Activated CD8-positive, alpha-beta memory T cell treated with anti-CD3 and anti-CD28 coated beads, Interleukin-2, amount 50 U/mL, for 1 hour (primary cell): ENCODE measurements at regions not wholly inside any gene's neighbourhood (a gene's known extent, or its start where the extent isn't known, plus 50 kb on each side); places are given as distances from the start of the nearest gene placed in this dataset.

ENCODE experiments used
- DNase-seq: peaks from one replicate; pipeline ENCODE4 v3.0.0-alpha.2; 2020; ENCODE audit errors: extremely low read depth

- DNase-seq = no peak
Measured at GRCh38 chr6:169852504-169853195, 101.2 kb downstream of the ERMARD start.

DNA sequence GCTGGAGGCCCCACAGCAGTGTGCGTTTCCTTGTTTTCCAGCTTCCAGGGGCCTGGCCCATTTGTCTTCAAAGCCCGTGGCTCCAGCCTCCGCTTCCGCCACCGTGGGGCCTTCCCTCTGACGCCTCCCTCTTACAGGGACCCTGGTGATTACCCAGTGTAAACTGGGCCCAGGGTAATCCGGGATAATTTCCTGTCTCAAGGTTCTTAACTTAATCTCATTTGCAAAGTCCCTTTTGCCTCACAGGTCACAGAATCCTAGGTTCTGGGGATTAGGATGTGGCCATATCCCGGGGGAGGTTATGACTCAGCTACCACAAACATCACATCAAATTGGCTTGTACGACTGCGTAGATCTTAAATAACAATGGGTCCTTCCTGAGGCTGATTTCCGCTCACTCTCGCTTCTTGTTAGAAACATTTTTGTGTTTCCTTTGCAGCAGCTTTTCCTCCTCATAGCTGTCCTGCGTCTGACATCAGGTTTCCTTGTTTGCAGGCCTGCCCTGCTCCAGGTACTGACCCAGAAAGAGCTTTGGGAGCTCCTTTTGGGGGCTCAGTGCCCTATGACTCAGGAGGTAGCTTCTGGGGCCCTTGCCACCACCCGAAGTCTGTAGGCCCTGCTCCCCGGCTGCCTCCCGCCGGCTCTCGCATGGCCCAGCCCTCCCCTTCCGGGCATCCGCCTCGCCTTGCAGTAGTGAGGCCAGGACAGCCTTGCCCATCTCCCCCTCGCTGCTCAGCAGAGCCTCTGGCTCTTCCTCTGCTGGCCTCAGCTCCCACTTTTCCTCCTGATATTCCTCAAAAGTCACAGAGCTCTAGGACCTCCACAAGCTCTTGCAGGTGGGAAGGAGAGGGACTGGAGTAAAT is 100.5 kb downstream of the ERMARD start:
- no peak for DNase-seq

DNA sequence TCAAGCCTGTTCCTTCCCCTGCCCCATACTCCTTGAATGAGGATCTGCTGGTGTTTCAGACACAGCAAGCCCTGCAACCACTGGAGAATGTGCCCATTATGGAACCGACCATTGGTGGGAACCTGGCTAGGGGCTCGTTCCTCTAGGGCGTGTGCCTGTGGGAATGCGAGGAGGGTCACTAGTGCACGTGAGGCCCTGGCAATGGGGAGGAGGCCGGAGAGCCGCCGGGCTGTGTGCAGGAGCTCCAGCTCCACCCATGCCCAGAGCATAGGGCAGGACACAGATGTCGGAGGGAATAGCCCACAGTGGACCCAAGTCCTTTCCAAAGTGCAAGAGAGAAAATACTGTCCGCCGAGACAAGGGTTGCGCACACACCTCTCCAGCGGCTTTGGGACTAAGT is 99.3 kb downstream of the ERMARD start:
- no peak for DNase-seq

DNA sequence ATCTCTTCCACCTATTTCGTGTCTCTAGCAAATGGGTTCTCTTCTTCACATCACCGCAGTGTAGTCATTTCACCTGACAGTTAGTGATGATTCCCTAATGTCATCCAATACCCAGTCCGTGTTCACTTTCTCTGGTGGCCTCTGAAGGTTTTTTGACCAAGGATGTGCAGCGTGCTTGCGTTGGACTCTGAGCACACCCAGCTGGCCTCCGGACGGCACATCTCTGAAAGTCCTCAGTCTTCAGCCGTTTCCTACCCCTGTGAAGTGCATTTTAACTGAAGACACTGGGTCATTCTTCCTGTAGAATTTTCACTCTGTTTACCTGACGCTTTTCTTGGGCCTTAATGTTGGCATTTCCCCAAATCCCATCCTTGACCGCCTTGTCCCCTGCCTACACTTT is 98.7 kb downstream of the ERMARD start:
- no peak for DNase-seq

DNA sequence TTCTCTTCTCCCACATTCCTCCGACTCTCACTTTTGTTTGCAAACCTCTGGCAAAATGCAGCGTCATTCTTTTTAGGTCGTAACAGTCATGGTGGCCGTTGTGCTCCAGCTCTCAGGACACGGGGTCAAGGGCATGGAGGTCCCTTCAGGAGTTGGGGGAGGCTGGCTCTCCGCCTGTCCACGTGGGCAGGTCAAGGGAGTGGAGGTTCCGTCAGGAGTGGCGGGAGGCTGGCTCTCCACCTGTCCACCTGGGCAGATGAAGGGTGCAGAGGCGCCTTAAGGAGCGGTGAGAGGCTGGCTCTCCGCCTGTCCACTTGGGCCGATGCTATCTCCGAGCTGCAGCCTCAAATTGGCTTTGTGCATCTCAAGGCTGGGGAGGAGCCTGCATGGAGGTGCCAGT is 98.0 kb downstream of the ERMARD start:
- no peak for DNase-seq

DNA sequence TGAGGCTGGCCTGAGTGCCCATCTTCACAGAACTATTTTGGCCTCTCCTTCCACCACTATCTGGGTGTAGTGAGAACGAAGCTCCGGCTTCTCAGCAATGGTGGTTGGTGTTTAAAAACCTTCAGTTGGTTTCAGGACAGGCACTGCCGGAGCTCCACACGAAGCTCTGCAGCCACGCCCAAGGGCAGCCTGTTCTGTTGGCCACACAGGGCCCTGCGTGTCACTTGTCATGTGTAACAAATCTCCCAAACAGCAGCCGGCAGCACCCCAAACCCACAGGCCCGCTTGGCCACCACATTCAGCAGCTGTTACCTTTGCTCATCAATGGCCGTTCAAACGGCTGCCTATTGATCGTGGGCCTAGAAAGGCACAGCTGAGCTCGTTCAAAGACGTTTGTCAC is 97.5 kb downstream of the ERMARD start:
- DNase-seq = no peak

GRCh38 chr6:169847901-169848311 is 96.5 kb downstream of the ERMARD start:
- DNase-seq = no peak

DNA sequence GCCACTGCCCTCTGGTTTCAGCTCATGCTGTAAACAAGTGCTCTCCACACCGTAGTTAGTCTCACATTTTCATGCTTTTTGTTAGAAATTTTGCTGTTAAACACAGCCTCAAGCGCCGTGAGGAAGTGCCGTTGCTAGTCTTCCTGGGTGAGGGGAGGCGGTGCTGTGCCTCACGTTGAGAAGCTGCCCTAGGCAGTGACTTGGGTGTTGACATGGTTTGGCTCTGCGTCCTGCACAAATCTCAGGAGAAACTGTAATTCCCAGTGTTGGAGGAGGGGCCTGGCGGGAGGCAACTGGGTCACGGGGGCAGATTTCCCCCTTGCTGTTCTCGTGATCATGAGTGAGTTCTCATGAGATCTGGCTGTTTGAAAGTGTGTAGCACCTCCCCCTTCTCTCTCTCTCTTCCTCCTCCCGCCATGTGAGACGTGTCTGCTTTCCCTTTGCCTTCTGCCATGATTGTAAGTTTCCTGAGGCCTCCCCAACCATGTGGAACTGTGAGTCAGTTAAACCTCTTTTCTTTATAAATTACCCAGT is 95.8 kb downstream of the ERMARD start:
- no peak for DNase-seq

DNA sequence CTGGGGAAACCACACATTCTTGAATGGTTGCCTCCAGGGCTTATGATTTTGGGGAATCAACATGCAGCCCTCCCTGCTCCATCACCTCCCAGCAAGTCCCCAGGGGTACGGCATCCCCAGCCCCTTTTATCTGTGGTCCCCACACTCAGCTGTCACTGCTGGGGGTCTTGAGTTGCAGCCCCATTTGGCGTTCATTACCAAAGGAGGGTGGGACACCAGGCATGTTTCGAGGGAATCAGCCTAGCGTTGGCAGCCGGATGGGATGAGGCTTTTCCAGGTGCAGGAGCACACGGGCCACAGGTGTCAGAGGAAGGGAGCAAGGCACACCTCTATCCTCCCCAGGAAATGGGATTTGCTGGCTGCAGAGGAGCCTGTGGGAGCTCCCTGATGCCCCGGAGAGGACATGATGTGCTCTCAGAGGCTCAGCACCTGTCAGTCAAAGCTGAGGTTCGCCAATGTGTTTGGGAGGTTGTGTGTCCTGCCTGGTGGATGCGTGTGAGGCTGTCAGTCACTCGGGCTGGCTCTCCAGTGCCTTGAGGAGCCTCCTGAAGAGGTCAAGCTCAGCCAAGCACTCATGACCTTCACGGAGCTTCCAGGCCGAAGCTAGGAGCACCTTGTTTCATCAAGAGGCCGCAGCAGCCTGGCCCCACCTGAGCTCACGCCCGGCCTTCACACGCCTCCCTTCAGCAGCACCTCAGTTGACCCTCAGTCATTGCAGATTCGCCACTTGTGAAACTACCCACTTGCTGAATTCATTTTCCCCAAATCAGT is 95.0 kb downstream of the ERMARD start:
- no peak for DNase-seq

GRCh38 chr6:169845426-169846285 is 94.2 kb downstream of the ERMARD start:
- no peak for DNase-seq

GRCh38 chr6:169844946-169845345 is 93.5 kb downstream of the ERMARD start:
- no peak for DNase-seq

GRCh38 chr6:169843991-169844390 is 92.6 kb downstream of the ERMARD start:
- no peak for DNase-seq

GRCh38 chr6:169843110-169843509 is 91.7 kb downstream of the ERMARD start:
- no peak for DNase-seq

- DNase-seq = no peak
Measured at GRCh38 chr6:169841907-169842606, 90.6 kb downstream of the ERMARD start.

DNA sequence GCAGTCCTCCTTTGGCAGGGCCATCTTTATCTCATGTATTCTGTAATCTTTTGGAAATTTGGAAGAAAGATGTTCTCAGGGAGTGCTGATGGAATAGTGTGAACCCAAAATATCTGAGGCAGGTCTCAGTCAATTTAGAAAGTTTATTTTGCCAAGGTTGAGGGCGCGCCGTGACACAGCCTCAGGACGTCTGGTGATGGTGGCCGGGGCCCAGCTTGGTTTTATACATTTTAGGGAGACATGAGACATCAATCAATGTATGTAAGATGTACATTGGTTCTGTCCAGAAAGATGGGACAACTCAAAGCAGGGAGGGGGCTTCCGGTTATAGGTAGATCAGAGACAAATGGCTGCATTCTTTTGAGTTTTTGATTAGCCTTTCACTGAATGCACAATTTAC is 89.8 kb downstream of the ERMARD start:
- no peak for DNase-seq

DNA sequence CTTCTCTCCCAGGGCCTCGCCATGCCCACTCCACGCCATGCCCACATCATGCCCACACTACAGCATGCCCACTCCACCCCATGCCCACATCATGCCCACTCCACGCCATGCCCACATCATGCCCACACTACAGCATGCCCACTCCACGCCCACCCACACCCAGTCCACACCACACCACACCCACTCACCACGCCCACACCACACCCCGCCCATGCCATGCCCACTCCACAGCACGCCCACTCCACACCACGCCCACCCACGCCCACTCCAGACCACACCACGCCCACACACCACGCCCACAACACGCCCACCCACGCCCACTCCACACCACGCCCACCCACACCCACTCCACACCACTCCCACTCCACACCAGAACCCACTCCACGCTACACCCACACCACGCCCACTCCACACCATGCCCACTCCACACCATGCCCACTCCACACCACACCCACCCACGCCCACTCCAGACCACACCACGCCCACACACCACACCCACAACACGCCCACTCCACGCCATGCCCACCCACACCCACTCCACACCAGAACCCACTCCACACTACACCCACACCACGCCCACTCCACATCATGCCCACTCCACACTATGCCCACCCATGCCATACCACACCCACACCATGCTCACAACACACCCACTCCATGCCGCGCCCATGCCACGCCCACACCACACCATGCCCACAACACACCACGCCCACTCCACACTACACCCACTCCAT is 88.6 kb downstream of the ERMARD start:
- DNase-seq = no peak

DNA sequence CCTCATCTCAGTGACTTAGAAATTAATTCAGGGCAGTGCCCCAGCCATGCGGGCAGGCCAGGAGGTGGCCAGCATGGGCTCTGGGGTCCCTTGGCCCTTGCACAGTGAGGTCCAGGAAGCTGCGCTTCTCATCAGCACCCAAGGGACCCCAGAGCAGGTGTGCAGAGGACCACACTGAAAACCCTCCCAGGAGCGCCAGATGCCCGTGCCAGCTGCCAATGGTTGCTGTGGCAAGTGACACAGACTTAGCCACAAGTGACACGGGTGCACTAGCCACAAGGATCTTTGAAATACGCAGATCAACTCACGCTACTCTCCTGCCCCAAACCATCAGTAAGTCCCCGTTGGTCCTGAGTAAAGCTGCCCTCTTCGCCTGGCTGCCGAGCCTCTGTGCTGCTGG is 88.1 kb downstream of the ERMARD start:
- DNase-seq = no peak

DNA sequence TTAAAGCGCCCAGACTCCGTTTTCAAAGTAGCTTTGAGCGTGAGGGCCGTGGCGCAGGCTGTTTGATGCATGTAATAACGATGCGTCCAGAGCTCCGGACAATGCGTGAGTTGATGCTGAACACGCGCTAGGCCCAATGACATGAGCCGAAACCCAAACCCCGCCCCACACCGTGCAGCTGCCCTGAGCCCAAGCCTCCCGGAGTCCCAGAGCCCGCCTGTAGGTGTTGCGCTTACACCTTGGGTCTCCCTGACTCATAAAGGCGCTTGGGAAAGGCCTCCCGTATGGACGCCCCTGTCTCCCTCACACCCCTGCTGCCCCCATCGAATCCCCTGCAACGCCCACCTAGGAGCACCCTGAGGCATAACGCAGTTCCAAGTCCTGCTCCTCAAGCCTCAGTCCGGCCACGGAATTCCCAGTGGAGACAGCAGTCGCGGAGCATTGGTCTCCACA is 87.6 kb downstream of the ERMARD start:
- no peak for DNase-seq

DNA sequence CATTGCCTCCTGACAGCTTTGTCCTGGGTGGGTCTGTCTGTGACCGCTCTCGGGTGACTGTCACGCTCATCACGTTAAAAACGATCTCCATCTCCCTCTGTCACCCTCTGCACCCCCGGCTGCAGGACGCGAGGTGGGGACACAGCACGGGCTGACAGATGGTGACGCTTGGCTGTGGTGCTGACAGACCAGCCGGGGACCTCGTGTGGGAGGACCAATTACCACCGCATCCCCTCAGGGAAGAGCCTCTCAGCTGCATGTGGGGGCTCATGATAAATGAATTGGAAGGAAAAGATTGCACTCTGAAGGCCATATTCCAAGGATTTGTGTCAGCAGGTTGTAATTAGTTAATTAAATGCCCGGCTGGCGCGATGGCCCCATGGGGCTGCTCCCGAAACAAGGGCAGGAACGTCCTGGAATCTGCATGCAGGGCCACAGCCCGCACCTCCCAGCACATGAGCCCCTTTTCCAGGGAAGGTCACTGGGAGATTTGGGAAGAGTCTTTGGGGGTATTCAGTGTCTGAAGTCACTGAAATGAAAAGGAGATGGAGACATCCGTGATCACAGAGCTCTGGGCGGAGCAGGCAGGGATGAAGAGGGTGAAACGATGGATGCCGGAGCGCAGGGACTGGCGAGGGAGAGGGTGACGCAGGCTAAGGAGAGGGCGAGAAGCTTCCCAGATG is 87.1 kb downstream of the ERMARD start:
- DNase-seq = no peak
